GM06990 (cell line): ENCODE measurements at regions not wholly inside any gene's neighbourhood (a gene's known extent, or its start where the extent isn't known, plus 50 kb on each side); places are given as distances from the start of the nearest gene placed in this dataset.

ENCODE experiments used
- DNase-seq: peaks from one replicate; pipeline ENCODE4 v3.0.0-alpha.2; 2011; ENCODE audit not compliant: insufficient read length; ENCODE audit errors: extremely low read depth
- H3K27me3 ChIP-seq: replicated peaks from 2 replicates; pipeline ENCODE4 v1.6.0; 2011; ENCODE audit warnings: low read length; ENCODE audit not compliant: control insufficient read depth, insufficient read depth
- H3K36me3 ChIP-seq: 2 replicates; pipeline ENCODE4 v1.5.1; 2011; ENCODE audit warnings: low read length; ENCODE audit not compliant: control insufficient read depth, insufficient read depth
- H3K4me3 ChIP-seq: replicated peaks from 2 replicates; pipeline ENCODE4 v1.5.1; 2011; ENCODE audit warnings: low read depth, mild to moderate bottlenecking, control low read depth, low read length
- CTCF ChIP-seq: IDR thresholded peaks from 2 replicates; pipeline ENCODE4 v1.5.1; 2011; ENCODE audit warnings: low read length, control low read depth, mild to moderate bottlenecking, inconsistent platforms; ENCODE audit not compliant: insufficient read depth, poor library complexity, severe bottlenecking

GRCh38 chr9:135301271-135302263 is 178.0 kb upstream of the PPP1R26 start:
- no peaks in the 10 kb centered on the region for H3K36me3 ChIP-seq
- no peak overlapping the region for H3K4me3 ChIP-seq
- DNase-seq = no peak
- H3K27me3 ChIP-seq = peaks cover 4% of the 10 kb centered on the region
- TF ChIP-seq CTCF = no peak

GRCh38 chr9:135302329-135303279 is 177.0 kb upstream of the PPP1R26 start:
- DNase-seq = no peak
- Histone ChIP-seq H3K27me3 (peaks cover 2% of the 10 kb centered on the region), H3K36me3 (no peaks in the 10 kb centered on the region), H3K4me3 (no peak overlapping the region)
- TF ChIP-seq CTCF = no peak

- no peak for DNase-seq
- TF ChIP-seq CTCF = no peak
- Histone ChIP-seq H3K36me3 (no peaks in the 10 kb centered on the region), H3K27me3 (peaks cover 2% of the 10 kb centered on the region), H3K4me3 (no peak overlapping the region)
These were observed 176.3 kb upstream of the PPP1R26 start for GRCh38 chr9:135303280-135303647.

- Histone ChIP-seq H3K27me3 (peaks cover 2% of the 10 kb centered on the region), H3K4me3 (no peak overlapping the region), H3K36me3 (no peaks in the 10 kb centered on the region)
- no peak for DNase-seq
- no peak for TF ChIP-seq CTCF
These were observed 175.6 kb upstream of the PPP1R26 start for GRCh38 chr9:135303865-135304499.

- Histone ChIP-seq H3K36me3 (no peaks in the 10 kb centered on the region), H3K4me3 (no peak overlapping the region), H3K27me3 (peaks cover 2% of the 10 kb centered on the region)
- TF ChIP-seq CTCF = no peak
- no peak for DNase-seq
These were observed 174.7 kb upstream of the PPP1R26 start for GRCh38 chr9:135304886-135305285.
